ENCODE measurements at regions not wholly inside any gene's neighbourhood (a gene's known extent, or its start where the extent isn't known, plus 50 kb on each side); places are given as distances from the start of the nearest gene placed in this dataset.

- no peak for DNase-seq (ENCODE audit: low read depth)
- TF ChIP-seq, protein P1, sequence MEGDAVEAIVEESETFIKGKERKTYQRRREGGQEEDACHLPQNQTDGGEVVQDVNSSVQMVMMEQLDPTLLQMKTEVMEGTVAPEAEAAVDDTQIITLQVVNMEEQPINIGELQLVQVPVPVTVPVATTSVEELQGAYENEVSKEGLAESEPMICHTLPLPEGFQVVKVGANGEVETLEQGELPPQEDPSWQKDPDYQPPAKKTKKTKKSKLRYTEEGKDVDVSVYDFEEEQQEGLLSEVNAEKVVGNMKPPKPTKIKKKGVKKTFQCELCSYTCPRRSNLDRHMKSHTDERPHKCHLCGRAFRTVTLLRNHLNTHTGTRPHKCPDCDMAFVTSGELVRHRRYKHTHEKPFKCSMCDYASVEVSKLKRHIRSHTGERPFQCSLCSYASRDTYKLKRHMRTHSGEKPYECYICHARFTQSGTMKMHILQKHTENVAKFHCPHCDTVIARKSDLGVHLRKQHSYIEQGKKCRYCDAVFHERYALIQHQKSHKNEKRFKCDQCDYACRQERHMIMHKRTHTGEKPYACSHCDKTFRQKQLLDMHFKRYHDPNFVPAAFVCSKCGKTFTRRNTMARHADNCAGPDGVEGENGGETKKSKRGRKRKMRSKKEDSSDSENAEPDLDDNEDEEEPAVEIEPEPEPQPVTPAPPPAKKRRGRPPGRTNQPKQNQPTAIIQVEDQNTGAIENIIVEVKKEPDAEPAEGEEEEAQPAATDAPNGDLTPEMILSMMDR (conservative IDR thresholded peaks at IDR 0.05; ENCODE audit: low read depth, low read length), result no peak
- H3K4me3 ChIP-seq (ENCODE audit: low read length), result no peak overlapping the region
Measured at GRCh38 chr2:165033402-165033801, 78.1 kb upstream of the SLC38A11 start.

DNA sequence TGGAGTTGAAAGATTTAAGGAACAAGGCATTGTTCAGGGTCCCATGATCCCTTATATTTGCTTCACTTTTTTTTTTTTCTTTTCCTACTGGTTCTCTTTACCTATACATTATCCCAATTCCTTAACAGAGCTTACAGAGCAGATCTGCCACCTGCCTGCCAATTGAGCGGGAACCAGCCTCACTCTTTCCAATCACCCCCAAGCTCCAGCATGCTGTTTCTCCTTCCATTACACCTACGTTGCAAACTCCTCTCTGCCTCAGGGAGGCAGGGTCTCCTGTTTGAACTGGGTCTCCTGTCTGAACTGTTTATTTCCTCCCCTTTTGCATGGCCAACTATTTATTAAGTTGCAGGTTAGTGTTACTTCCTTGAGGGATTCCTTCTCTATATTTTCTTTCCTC lies 77.2 kb upstream of the SLC38A11 start:
- no peak for DNase-seq (ENCODE audit: low read depth)
- TF ChIP-seq, protein P1 (conservative IDR thresholded peaks at IDR 0.05; ENCODE audit: low read depth, low read length), result no peak
- H3K4me3 ChIP-seq (ENCODE audit: low read length), result no peak overlapping the region

DNA sequence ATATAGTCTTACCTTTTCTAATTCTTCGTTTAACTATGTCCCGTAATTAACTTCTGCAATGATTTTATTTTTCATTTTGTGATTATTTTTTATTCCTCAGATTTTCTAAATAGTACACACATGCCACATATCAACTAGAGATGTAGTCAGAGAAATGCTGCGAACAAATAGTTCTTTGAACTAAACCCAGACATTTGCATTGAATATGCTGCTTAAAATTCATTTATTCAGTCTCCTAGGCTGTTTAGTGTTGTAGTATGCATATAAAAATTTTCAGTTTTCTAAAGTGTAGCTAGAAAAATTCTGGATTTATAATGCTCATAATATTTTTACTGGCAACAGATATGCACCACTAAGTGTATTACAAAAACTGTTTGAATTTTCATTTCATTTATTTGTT lies 68.9 kb upstream of the SLC38A11 start:
- TF ChIP-seq, protein P1 (conservative IDR thresholded peaks at IDR 0.05; ENCODE audit: low read depth, low read length), result no peak
- H3K4me3 ChIP-seq (ENCODE audit: low read length), result no peak overlapping the region
- no peak for DNase-seq (ENCODE audit: low read depth)

GRCh38 chr2:165022781-165023180 lies 67.5 kb upstream of the SLC38A11 start:
- TF ChIP-seq, protein P1 (conservative IDR thresholded peaks at IDR 0.05; ENCODE audit: low read depth, low read length), result no peak
- DNase-seq (ENCODE audit: low read depth), result no peak
- no peak overlapping the region for H3K4me3 ChIP-seq (ENCODE audit: low read length)

- TF ChIP-seq, protein P1 (conservative IDR thresholded peaks at IDR 0.05; ENCODE audit: low read depth, low read length), result no peak
- H3K4me3 ChIP-seq (ENCODE audit: low read length), result no peak overlapping the region
- no peak for DNase-seq (ENCODE audit: low read depth)
Measured at GRCh38 chr2:165017966-165018596, 62.8 kb upstream of the SLC38A11 start.

- TF ChIP-seq, protein P1 (conservative IDR thresholded peaks at IDR 0.05; ENCODE audit: low read depth, low read length), result peak; percentile 70
- no peak for DNase-seq (ENCODE audit: low read depth)
- no peak overlapping the region for H3K4me3 ChIP-seq (ENCODE audit: low read length)
Measured at GRCh38 chr2:165016772-165017411, 61.6 kb upstream of the SLC38A11 start.

DNA sequence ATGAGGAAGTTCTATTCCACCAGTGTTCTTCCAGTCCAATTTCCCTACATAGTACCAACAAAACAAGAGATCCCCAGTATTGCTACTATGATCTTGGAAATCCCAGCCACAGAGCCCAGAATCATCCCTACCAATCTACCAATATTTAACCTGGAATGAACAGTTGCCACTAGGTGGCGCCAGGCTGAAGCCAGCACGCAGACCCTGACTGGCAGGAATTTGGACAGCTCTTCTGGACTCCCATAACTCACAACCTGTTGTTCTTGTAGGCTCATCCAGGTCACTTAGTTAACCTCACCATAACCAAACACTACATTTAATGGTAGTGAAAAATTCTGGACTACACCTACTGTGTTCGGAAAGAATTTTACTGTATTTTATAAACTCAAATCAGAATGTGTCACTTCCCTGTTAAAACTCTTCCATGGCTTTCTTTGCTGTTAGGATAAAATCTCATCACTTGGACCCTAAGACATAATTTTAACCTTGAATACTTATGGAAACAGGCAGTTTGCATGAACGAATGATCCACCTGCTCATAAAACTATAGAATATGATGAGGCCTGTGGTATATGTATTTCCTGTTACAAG lies 59.8 kb upstream of the SLC38A11 start:
- no peak for DNase-seq (ENCODE audit: low read depth)
- TF ChIP-seq, protein P1 (conservative IDR thresholded peaks at IDR 0.05; ENCODE audit: low read depth, low read length), result peak; percentile 95
- H3K4me3 ChIP-seq (ENCODE audit: low read length), result no peak overlapping the region
